Aorta (tissue), 5 donors: ENCODE measurements at regions not wholly inside any gene's neighbourhood (a gene's known extent, or its start where the extent isn't known, plus 50 kb on each side); places are given as distances from the start of the nearest gene placed in this dataset.
"Not testable (repeated sequence)": the region's sequence is repeated elsewhere in the genome, so short reads cannot be mapped to it uniquely, and the experiment has no call there.

Experiments
- ATAC-seq: fragments of 200-7000 bp; cut with Tn5 transposase; one replicate; pipeline ENCODE4 v1.9.1; 2022; ENCODE audit warnings: moderate library complexity; ENCODE audit not compliant: low FRiP score
- DNase-seq, 2 donors: peaks; one replicate each; pipeline ENCODE4 v3.0.0-alpha.2; 2020
- H3K27ac ChIP-seq, 2 donors: one replicate each; pipeline ENCODE4 v1.5.1; 2013; ENCODE audit warnings: low read length in 2 of 2, mild to moderate bottlenecking in 2 of 2, moderate library complexity in 2 of 2, control low read depth in 1 of 2, inconsistent platforms in 1 of 2, low read depth in 1 of 2
- H3K27me3 ChIP-seq, 2 donors: one replicate each; pipeline ENCODE4 v1.6.1; 2013; ENCODE audit warnings: control low read depth in 1 of 2, low read length in 1 of 2, mild to moderate bottlenecking in 1 of 2, moderate library complexity in 1 of 2; ENCODE audit not compliant: insufficient read depth in 2 of 2, control insufficient read depth in 1 of 2
- H3K36me3 ChIP-seq, 2 donors: one replicate each; pipeline ENCODE4 v1.6.1; 2013; ENCODE audit warnings: control low read depth in 1 of 2, low read length in 1 of 2, mild to moderate bottlenecking in 1 of 2; ENCODE audit not compliant: insufficient read depth in 2 of 2, control insufficient read depth in 1 of 2
- H3K4me1 ChIP-seq, 2 donors: one replicate each; pipeline ENCODE4 v1.6.1; 2013; ENCODE audit warnings: low read length in 2 of 2, control low read depth in 1 of 2, mild to moderate bottlenecking in 1 of 2, moderate library complexity in 1 of 2; ENCODE audit not compliant: insufficient read depth in 2 of 2, control insufficient read depth in 1 of 2
- H3K4me3 ChIP-seq, 2 donors: one replicate each; pipeline ENCODE4 v1.5.1; 2013; ENCODE audit warnings: low read length in 2 of 2, control low read depth in 1 of 2, mild to moderate bottlenecking in 1 of 2
- H3K9me3 ChIP-seq: one replicate; pipeline ENCODE4 v1.6.1; 2013; ENCODE audit warnings: mild to moderate bottlenecking, low read length; ENCODE audit not compliant: control insufficient read depth
- WGBS, 2 donors: extraction: QIAGEN DNeasy Blood & Tissue Kit; methylation state at CpG; one replicate each; pipeline ENCODE4 v1.1.7; 2013; 5-methylcytosine and 5-hydroxymethylcytosine counted together
- intact Hi-C, 2 donors: fragments of 100-400 bp; cut with DNase I; formaldehyde crosslinking; loops; one replicate each; pipeline versions ENCODE4 v1.14.2 to v1.15.0; 2022
- donor health status: healthy with polysubstance abuse.
- donor health status: Bipolar disorder and iron deficiency.
- donor health status: DM: no; HTN: no; CAD: no.
- donor health status: DM: no; HTN: no; CAD: no.
- donor health status: DM: yes; HTN: yes; CAD: no.

DNA sequence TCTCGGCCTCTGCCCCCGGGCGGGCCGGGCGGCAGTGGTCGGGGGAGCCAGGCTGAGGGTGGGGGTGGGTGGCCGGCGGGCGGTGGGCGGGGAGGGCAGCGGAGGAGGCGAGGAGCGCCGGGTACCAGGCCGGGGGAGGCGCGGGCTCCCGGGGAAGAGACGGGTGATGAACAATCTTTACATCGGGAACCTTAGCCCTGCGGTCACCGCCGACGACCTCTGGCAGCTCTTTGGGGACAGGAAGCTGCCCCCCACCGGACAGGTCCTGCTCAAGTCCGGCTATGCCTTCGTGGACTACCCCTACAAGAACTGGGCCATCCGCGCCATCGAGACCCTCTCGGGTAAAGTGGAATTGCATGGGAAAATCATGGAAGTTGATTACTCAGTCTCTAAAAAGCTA, 112.5 kb downstream of the NBPF12 start:
- WGBS, 2 donors, result 93% methylated on average over 31 of the region's 31 CpGs
- H3K36me3 ChIP-seq, result no peaks in the 10 kb centered on the region
- no peak overlapping the region for H3K4me3 ChIP-seq
- H3K27ac ChIP-seq, result no peak overlapping the region
- DNase-seq (no peak), ATAC-seq (no peak)
- intact Hi-C loops, result no loop called here
- no peaks in the 10 kb centered on the region for H3K9me3 ChIP-seq
- H3K4me1 ChIP-seq, result no peaks in the 10 kb centered on the region
- no peaks in the 10 kb centered on the region for H3K27me3 ChIP-seq

DNA sequence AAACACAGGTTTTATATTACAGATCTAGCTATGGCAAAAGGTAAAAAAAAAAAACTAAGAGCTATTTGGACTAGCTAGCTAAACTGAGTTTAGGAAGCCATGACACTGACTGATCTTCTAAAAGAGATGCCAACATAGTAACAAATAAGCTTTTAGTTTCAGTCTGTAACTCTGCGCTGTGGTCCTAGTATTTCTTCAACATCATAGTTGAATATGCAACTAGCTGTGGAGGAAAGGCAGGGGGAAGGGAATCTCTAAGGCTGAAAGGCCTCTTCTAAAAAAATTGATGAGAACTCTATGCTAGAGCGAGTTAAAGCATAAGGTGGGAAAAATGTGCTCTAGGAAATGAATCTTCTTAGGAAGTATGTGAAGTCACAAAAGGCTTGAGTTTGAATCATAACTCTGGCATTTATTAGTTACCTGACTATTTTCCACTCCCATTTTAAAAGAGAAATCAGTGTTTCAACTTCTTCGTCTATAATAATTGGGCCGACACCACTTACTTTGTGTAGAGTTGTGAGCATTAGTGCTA, 108.8 kb downstream of the NBPF12 start:
- ATAC-seq, H3K4me1 ChIP-seq, H3K27ac ChIP-seq, DNase-seq, H3K27me3 ChIP-seq, intact Hi-C loops, H3K4me3 ChIP-seq, H3K9me3 ChIP-seq, H3K36me3 ChIP-seq: not testable (repeated sequence)
- 72 to 89% methylated on average over 4 of the region's 4 CpGs for WGBS, 2 donors

DNA sequence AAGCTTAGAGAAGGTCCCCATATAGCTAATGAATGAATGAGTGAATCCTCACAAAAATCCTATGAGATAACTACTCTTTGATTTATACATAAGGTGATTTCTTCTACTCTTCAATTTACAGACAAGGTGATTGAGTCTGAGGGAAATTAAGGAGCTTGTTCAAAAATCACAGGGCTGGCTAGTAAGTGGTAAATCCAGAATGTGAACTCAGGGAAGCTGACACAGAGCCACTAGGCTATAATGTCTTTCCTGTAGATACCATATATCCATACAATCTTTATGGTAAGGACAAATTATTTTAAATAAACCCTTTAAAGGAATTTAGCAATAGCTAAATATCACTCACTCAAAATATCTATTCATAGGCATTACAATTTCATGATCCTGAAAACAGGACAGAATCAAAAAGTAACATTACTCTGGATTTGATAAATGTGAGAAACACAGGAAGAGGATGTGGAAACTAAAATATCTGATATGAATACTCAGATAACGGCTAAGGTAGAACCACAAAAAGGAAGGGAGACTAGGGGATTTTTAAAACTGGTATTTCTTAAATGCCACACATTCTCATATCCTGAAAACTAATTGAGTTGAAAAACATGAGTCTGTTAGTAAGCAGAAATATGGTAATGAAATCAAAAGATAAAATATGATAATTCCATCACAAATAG, 108.2 kb downstream of the NBPF12 start:
- H3K36me3 ChIP-seq, result no peaks in the 10 kb centered on the region
- WGBS, 2 donors, result 27 to 45% methylated on average over 1 of the region's 1 CpG
- H3K27me3 ChIP-seq, result no peaks in the 10 kb centered on the region
- H3K9me3 ChIP-seq, result no peaks in the 10 kb centered on the region
- no peak for ATAC-seq
- no peak overlapping the region for H3K4me3 ChIP-seq
- no peak overlapping the region for H3K27ac ChIP-seq
- intact Hi-C loops, result no loop called here
- H3K4me1 ChIP-seq, result no peaks in the 10 kb centered on the region
- DNase-seq, result no peak
